NCI-H82 (cell line): ENCODE measurements at regions not wholly inside any gene's neighbourhood (a gene's known extent, or its start where the extent isn't known, plus 50 kb on each side); places are given as distances from the start of the nearest gene placed in this dataset.
"Not testable (repeated sequence)": the region's sequence is repeated elsewhere in the genome, so short reads cannot be mapped to it uniquely, and the experiment has no call there.

ENCODE experiments used
- DNase-seq: peaks from one replicate; lab custom pipeline; 2025; lab: John Stamatoyannopoulos, UW

DNA sequence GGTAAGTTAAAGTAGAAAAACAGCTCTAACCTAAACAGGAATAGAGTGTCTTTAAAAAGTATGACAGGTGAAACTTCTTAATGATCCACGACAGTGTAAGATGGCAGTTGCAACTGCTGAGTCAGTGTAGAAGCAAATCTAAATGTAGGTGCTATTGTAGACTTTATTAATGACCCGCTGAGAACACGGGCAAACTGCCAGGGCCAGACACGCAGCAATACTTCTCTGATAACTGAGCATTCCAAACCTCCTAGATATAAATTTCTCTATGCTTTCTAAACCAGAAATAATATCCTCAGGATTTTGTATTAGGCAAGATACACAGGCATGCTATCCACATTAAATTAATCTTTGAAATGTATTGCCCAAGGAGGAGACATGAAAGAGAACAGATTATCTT is 1076.4 kb downstream of the HACE1 start:
- no peak for DNase-seq

DNA sequence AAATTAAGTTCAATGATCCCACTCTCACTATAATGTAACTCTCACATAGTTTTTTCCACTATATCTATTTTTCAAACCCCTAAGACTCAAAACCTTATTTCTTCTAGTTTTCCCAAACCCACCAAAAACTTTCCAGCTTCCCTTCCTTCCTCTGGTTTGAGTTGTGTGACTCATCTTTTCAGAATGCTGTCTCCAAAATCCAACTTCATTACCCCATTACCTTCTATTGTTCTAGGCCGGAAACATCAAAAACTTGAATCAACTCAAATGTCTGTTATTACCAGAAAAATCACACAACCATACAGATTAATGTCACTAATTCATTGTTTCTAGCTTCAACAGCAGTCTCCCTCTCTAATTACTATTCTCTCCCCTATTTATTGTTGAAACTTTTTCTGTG is 1090.3 kb downstream of the HACE1 start:
- DNase-seq: no peak

DNA sequence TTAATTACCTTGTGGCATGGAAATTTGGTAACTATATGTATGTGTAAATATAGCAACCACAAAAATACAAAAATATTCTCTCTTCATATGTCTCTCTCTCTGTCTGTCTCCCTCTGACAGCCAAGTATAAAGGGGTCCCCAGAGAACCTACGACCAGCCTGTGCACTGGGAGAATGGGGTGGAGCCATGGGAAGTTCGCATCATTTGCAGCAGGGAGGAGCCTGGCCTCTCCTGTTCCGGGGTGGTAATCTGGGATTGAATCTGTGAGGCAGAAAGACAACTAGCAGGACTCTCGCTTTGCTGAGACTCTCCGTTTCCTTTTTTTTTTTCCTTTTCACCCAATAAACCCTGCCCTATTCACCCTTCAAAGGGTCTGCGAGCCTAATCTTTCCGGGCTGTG is 1109.1 kb downstream of the HACE1 start:
- no peak for DNase-seq

DNA sequence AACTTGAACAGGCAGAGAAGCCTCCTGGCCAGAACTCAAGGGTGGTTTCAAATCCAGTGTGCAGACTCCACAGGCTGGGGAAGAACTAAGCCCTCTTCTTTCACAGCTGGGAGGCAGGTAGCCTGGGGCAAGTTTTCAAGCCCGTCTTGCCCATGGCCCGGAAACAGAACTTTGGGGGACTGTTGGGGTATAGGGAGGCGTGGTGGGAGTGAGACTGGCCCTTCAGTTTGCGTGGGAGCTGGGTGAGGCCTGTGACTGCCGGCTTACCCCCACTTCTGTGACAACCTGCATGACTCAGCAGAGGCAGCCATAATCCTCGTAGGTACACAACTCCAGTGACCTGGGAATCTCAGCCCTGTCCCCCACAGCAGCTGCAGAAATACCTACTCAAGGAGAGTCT is 1125.7 kb downstream of the HACE1 start:
- DNase-seq: no peak

DNA sequence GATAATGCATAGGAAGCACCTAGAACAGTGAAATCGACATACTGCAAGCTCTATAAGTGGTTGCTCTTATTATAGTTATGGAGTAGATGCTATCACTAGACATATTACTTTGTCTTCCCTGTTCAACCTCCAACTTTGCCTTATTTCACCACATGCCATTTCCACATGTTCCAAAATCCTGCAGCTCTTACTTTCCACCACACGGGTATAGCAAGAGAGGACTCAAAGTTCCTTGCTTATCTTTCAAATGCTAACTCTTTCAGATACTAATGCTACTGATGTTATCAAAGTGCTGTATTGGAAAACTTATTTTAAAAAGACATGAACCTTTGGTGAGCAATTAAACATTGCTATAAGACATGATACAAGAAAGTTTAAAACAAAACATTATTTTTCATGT is 1130.1 kb downstream of the HACE1 start:
- DNase-seq: no peak

DNA sequence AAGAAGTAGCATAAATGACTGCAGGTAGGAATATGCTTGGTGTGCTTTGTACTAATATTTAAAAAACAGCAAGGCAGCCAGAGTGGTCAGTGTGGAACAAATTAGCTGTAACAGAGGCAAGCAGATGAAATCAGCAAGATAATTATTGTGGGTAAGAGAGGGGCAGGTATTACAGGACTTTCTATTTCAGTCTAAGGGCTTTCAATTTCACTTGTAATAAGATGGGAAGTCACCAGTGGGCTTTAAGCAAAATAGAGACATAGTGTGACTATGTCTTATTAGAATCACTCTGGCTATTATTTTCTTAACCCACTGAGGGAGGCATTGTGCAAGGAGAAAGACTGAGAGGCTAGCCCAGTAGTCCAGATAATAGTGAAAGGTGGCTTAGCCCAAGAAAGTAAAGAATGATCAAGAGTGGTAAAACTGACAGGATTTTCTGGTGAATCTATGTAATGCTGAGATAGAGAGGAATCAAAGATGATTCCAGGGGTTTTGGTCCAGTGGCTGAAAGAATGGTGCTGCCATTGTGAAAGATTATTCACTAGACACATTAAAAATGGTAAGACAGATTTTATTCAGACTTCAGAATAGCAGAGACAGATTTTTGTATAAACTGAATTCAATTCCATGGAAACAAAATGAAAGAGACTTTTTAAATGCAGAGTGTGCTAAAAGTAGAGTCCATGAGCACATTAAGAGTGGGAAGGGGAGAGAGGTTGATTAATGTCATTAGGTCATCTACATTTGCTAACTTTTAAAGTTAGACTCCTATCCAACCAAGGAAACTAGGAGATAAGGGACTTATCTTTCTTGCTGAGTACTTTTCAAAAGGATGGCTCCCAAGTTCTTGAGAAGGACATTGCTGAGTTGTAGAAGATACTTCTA is 1136.0 kb downstream of the HACE1 start:
- no peak for DNase-seq

DNA sequence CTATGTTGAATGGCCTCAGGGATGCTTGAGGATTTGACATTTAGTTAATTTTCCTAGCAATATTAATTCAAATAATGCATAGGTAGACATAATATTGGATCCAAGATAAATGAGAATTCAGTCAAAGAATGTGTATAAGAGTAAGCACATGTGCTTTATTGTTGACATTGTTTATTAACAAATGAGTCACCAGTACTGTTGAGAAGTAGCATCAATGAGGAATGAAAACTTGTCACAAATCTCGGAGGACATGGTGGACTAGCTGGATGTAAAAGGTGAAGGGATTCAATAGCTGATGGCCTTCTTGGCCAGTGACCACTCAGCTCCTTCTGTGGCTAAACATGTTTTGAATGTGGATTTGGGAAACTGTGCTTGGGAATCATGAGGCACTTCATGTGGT is 1137.0 kb downstream of the HACE1 start:
- no peak for DNase-seq

DNA sequence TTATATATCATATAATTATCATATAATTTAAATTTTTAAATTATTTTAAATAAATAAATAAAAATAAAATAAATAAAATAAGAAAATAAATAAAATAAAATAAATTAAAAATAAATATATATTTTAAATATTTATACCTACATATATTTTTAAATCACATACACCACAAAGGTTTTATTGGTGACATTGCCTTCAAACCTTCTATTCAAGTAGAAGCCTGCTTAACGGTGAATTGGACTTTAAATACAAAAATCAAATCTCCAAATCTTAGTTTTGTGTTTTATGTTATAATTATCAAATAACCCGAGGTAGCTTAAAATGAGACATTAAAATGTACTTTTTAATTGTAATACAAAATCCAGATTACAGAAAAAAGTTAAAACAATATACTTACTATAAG is 1137.8 kb downstream of the HACE1 start:
- DNase-seq: no peak

DNA sequence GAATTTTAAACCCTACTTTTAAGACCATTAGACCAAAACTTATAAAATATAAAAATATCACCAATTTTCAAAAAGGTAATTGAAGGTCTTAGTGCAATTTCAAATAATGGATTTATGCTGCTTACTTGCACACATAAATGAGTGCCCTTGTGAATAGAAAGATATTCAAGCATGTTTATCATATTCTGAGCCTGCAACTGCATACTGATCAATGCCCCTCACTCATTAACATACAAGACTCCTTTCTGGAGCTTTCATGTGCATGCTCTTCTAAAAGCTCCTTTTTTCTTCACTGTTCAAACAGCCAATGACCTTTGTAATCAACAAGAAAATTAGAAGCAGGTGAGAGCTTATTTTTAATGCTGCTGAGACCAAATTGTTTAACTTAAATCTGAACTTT is 1139.3 kb downstream of the HACE1 start:
- DNase-seq: peak; percentile 4

DNA sequence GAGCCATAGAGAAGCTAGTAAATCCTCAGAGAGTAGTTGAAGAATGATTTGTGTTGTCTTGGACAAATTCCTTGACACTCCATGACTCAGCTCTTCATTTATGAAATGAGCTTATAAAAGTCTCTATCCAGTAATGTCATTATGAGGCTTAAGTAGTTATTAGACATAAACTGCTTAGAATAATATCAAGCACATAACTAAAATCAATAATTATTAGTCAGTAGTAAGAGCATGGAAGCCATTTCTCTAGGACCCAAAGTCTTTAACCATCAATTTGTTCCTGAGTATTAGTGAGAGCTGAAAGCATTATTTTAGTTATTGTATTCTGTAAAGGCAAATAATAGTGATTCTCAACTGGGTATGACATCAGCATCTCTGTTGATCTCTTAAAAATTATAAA is 1140.2 kb downstream of the HACE1 start:
- DNase-seq: peak; percentile 41

DNA sequence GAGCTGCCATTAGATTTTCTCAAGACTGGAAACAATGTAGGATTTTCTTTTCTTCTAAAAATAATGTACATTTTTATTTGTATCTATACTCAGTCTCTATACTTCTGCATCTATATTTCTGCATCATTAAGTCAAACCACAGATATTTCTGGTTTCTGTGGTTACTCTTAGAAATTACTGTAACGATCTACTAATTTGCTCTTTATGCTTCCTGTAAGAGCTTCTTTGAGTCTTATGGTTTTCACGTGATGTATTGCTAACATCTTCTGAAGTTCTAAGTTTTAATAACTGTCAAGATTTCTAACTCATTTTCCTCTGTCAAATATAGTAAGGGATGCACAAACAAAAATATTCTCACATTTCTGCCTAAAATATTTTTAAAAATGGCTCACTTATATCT is 1144.5 kb downstream of the HACE1 start:
- no peak for DNase-seq

DNA sequence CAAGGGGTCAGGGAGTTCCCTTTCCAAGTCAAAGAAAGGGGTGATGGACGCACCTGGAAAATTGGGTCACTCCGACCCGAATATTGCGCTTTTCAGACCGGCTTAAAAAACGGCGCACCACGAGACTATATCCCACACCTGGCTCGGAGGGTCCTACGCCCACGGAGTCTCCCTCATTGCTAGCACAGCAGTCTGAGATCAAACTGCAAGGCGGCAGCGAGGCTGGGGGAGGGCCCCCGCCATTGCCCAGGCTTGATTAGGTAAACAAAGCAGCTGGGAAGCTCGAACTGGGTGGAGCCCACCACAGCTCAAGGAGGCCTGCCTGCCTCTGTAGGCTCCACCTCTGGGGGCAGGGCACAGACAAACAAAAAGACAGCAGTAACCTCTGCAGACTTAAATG is 1150.5 kb downstream of the HACE1 start:
- not testable (repeated sequence) for DNase-seq

DNA sequence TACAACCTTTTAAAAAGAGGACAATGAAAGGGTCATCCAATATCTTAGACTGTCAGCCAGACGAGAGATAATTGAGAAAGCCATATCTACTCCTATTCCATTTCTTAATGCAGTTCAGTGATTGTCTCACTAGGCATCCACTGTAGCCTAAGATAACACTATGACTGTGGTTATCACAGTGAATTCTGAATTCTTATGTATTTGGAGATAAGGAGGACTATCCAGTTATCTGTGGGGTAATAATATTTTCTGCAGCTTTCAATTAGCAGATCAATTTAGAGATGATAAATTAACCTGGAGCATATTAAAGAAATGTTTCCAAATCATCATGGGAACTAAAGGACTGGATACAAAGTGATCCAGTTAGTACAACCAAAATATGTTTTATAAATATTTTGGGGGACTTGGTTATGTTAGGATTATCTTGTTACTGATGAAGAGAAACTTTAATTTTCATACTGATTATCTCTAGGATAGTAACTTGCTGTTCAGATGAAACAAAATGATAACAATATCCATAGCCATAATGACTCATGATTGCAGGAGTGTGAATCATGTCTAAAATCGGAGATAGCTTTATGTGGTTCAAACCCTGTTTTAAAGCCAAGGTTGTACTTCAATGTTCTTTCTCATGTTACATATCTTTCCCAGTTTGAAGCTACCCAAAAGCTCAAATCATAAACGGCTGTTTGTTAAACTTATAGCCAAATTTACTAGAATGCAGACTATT is 1152.0 kb downstream of the HACE1 start:
- DNase-seq: no peak

DNA sequence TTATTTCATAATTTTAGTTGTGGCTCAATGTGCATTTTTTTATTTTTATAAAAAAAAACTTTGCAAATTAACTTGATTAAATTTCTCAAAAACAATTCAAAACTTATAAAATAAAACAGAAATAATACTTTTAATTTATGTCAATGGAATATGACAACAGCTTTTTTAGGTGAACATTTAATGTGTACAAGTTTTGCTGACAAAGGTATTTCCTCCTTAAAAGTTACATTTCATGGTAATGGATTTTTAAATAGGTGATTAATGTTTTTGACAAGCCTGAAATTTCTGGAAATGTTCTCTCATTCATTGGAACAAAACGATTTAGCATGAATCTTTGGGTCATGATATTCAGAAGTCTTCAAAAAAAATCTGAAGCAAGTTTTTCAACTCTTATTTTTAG is 1160.0 kb downstream of the HACE1 start:
- no peak for DNase-seq

DNA sequence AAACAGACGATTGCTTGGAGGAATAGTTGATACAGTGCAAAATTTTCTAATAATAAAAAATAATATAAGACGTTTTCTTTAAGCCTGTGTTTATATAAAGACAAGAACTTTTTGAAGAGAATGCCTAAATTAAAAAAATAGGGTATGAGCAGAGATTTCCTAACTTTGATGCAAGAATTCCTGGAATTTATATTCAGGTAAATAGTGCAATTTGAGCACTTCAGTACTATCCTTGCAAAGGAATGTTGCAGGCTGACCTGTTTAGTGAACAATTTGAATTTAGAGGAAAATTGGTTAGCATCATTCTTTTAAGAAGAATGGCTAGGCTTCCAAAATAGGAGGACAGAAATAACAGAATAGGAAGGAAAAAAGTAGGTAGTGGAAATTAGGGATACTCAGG is 1172.3 kb downstream of the HACE1 start:
- no peak for DNase-seq

DNA sequence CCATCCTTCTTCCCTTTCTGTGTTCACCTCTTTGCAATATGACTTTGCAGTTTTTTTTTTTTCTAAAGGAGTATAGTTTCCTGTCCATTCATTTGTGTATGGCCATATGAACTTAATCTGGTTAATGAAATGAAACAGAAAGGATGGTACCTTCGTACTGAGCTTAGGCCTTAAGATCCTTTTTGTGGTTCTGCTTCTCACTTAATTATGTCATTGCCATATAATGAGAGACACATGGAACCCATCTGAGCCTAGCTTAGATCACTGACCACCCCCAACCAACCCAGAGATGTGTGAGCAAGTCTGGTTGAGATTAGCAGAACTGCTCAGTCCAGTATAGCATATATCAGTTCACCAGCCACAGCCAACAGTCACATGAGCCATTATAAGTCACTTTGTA is 1179.6 kb downstream of the HACE1 start:
- no peak for DNase-seq

DNA sequence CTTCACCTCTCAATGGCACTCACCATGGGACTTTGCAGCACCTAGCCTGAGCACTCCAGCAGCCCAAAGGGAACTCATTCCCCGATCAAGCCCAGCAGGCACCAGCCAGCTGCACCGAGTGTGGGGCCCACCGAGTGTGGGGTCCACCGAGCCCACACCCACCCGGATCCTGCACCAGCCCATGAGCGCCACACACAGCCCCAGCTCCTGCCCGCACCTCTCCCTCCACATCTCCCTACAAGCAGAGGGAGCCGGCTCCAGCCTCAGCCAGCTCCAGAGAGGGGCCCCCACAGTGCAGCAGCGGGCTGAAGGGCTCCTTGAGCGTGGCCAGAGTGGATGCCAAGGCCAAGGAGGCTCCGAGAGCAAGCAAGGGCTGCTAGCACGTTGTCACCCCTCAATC is 1182.4 kb downstream of the HACE1 start:
- no peak for DNase-seq

DNA sequence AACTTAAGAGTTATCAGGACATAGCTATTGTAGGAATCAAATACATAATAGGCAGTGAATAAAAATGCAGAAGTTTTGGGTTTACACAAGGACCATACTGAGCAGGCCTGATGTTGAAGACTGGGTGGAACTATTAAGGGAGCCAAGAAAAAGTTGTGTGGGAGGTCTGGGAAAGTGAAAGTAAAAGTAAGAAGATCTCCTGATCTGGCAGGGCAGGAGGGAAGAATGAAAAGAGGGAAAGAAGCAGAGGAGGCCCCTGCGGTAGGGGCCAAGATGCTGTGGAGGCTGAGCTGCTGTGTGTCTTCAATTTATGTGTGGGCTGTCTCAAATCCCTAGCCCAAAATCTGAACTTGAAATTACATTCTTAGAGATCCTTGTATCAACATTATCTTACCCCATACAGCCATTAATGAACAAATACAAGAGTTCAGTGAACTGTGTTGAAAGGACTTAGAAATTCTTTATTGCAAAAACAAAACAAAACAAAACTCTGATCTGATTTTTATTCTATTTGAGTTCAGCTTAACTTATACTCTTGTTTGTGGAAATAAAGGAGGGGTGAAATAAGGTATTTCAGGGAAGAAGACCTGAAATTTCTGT is 1183.8 kb downstream of the HACE1 start:
- DNase-seq: no peak

DNA sequence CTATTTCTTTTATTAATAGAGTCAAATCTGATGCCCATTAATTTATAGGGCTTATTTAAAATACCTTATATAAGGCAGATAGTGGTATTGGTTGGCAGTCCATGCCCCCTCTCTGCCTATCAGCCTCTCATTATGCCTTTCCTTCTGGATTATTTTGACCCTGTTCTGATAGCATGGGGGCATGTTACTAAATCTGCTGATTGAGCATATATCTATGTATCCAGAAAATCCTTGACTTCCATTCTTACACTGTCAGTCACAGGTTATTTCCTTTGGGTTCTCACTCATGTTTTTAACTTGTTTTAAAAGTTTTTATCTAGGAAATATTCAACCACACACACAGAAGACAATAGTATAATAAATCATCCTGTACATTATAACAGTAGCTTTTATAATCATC is 1184.9 kb downstream of the HACE1 start:
- no peak for DNase-seq

DNA sequence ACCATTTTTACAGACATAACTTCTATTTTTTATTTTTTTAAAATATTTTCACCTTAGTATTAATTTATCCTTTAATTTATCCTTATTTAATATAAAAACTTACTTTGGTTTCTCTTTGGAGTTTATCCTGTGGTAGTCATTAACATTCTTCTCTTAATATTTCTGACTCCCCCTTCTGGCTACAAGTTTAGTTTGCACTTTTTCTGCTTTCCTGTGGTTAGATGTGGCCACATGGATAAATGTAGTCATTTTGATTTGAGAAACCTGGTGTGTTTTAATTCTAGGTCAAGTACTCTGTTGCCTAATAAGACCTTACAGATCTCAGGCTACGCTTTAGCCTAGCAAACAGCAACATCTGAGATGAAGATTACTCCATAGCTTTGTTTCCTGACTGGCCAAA is 1187.5 kb downstream of the HACE1 start:
- DNase-seq: peak; percentile 6

DNA sequence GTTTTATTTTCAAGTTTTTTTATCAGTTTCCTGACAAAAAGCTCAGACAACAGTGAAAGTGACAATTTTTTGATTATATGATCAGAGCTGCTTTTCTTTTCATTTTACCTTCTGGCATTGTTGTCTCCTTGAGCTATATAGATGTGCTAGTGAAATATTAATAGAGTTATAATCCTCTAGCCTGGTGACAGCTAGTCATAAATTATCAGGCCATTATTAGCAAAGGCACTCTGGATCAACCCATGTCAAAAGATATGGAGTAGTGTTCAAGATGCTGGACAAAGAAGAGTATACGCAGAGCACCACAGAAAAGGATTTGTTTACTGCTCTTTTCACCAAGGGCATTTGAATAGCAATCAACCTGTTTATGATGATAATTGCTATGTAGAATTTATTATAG is 1230.1 kb downstream of the HACE1 start:
- no peak for DNase-seq

DNA sequence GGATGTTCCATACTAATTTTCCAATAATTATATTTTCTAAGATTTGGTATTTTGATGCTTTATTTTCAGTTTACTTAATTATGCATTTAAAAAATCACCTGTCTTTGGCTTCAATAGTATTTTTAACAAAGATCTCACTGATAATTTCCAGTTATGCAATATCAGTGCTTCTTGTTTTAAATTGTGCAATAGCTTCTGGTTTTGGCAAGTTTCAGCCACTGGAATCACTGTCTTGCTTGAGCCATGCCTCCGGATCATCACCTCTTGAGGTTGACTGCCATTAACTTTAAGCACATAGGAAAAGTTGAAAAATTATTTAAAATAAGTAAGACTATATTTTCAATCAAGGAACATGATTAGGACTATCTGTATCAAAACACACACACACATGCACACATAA is 1242.1 kb downstream of the HACE1 start:
- DNase-seq: no peak

DNA sequence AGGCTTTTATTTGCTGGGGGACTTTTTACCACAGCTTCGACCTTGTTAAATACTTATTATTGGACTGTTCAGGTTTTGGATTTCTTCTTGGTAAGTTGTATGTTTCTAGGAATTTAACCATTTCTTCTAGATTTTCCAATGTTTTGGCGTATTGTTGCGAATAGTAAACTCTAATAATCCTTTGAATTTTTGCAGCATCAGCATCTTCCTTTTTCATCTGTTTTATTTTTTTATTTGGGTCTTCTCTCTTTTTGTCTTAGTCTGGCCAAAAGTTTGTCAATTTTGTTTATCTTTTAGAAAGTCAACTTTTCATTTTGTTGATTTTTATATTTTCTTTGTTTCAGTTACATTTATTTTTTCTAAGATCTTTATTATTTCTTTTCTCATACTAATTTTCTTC is 1272.0 kb downstream of the HACE1 start:
- DNase-seq: no peak
